ENCODE measurements at regions not wholly inside any gene's neighbourhood (a gene's known extent, or its start where the extent isn't known, plus 50 kb on each side); places are given as distances from the start of the nearest gene placed in this dataset.
"Not testable (repeated sequence)": the region's sequence is repeated elsewhere in the genome, so short reads cannot be mapped to it uniquely, and the experiment has no call there.

DNA sequence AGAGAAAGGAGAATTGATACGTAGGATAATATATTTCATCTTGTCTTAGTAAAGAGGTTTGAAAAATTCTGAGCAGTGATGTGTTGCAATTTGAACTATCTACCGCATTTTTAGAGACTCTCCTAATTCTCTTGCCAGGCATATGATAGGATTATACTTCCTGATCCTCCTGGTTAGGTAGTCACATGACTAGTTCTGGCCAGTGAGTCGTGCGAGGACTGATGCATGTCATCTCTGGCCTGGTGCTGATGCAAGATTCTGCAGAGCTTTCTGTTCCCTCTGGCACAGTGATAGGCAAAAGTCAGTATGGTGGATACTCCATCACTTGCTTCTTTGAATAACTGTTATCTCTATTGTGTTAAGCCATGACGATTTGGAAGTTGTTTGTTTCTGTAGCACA is 277.6 kb upstream of the NAALADL2 start:
- TF ChIP-seq, protein P1, sequence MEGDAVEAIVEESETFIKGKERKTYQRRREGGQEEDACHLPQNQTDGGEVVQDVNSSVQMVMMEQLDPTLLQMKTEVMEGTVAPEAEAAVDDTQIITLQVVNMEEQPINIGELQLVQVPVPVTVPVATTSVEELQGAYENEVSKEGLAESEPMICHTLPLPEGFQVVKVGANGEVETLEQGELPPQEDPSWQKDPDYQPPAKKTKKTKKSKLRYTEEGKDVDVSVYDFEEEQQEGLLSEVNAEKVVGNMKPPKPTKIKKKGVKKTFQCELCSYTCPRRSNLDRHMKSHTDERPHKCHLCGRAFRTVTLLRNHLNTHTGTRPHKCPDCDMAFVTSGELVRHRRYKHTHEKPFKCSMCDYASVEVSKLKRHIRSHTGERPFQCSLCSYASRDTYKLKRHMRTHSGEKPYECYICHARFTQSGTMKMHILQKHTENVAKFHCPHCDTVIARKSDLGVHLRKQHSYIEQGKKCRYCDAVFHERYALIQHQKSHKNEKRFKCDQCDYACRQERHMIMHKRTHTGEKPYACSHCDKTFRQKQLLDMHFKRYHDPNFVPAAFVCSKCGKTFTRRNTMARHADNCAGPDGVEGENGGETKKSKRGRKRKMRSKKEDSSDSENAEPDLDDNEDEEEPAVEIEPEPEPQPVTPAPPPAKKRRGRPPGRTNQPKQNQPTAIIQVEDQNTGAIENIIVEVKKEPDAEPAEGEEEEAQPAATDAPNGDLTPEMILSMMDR (IDR thresholded peaks at IDR 0.05), result no peak
- H3K36me3 Mint-ChIP-seq (ENCODE audit: low read depth), result no peaks in the 10 kb centered on the region; the same call in 1 of the 2 replicates
- H3K27ac Mint-ChIP-seq, result no peak overlapping the region
- H3K9me3 Mint-ChIP-seq, result no peaks in the 10 kb centered on the region
- H3K27me3 Mint-ChIP-seq (ENCODE audit: insufficient read depth), result no peaks in the 10 kb centered on the region
- H3K4me3 Mint-ChIP-seq, result no peak overlapping the region
- no peak for DNase-seq
- H3K4me1 Mint-ChIP-seq (ENCODE audit: low read depth), result no peaks in the 10 kb centered on the region

DNA sequence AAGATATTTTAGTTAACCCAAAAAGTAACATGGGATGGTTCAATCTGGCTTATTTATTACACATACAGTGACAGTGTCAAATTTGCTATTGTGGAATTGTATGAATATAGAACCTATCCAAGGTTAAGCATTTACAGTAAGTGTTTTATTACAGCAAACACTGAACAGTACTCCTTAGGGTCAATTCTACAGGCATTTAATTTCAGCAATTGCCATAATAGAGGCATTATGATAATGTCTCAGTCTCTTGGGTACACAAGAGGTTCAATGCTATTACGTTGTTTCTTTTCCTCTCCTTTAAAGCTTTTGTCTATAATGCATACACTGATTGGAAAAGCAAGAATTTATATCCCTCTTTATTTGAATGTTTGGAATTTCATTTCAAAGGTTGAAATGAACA is 275.7 kb upstream of the NAALADL2 start:
- TF ChIP-seq, protein P1 (IDR thresholded peaks at IDR 0.05), result no peak
- no peak for DNase-seq
- no peak overlapping the region for H3K4me3 Mint-ChIP-seq
- H3K27me3 Mint-ChIP-seq (ENCODE audit: insufficient read depth), result peaks cover 4% of the 10 kb centered on the region
- no peak overlapping the region for H3K27ac Mint-ChIP-seq
- peaks cover 14% of the 10 kb centered on the region for H3K36me3 Mint-ChIP-seq (ENCODE audit: low read depth)
- peaks cover 11% of the 10 kb centered on the region; the same call in 1 of the 2 replicates for H3K9me3 Mint-ChIP-seq
- H3K4me1 Mint-ChIP-seq (ENCODE audit: low read depth), result no peaks in the 10 kb centered on the region

DNA sequence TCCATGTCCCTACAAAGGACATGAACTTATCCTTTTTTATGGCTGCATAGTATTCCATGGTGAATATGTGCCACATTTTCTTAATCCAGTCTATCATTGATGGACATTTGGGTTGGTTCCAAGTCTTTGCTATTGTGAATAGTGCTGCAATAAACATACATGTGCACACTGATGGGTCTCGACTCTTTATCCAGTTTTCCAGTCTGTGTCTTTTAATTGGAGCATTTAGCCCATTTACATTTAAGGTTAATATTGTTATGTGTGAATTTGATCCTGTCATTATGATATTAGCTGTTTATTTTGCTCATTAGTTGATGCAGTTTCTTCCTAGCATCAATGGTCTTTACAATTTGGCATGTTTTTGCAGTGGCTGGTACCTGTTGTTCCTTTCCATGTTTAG is 272.0 kb upstream of the NAALADL2 start:
- H3K9me3 Mint-ChIP-seq, result peaks cover 15% of the 10 kb centered on the region; the same call in 1 of the 2 replicates
- peaks cover 18% of the 10 kb centered on the region for H3K36me3 Mint-ChIP-seq (ENCODE audit: low read depth)
- not testable (repeated sequence) for H3K27me3 Mint-ChIP-seq (ENCODE audit: insufficient read depth)

DNA sequence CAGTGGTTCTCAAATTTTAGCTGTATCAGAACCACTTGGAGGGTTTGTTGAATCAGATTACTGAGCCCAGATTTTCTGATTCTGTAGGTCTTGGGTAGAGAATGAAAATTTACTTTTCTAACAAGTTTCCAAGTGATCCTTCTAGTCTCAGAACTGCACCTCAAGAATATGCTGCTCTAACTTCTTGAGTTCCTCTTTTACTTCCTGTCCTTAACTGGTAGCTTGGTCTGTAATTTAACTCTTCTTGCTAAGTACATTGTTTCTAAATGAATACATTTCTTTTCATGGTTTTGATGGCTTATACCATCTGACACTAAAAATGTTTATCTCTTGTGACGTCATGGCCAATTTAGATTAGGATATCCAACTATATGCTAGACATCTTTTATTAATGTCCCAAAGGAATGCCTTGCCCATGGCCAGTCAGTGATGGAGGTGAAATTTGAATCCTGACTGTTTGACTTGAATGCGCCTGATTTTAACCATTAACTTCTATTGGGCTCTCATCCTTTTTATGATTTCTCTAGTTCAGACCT is 262.6 kb upstream of the NAALADL2 start:
- no peak for DNase-seq
- TF ChIP-seq, protein P1 (IDR thresholded peaks at IDR 0.05), result no peak
- H3K27ac Mint-ChIP-seq, result no peak overlapping the region
- no peaks in the 10 kb centered on the region for H3K4me1 Mint-ChIP-seq (ENCODE audit: low read depth)
- no peaks in the 10 kb centered on the region for H3K27me3 Mint-ChIP-seq (ENCODE audit: insufficient read depth)
- no peaks in the 10 kb centered on the region for H3K9me3 Mint-ChIP-seq
- no peak overlapping the region for H3K4me3 Mint-ChIP-seq
- no peaks in the 10 kb centered on the region for H3K36me3 Mint-ChIP-seq (ENCODE audit: low read depth)

More for the DNA sequence above, 272.0 kb upstream of the NAALADL2 start:
- H3K4me3 Mint-ChIP-seq; DNase-seq; H3K27ac Mint-ChIP-seq; H3K4me1 Mint-ChIP-seq (ENCODE audit: low read depth): not testable (repeated sequence)

DNA sequence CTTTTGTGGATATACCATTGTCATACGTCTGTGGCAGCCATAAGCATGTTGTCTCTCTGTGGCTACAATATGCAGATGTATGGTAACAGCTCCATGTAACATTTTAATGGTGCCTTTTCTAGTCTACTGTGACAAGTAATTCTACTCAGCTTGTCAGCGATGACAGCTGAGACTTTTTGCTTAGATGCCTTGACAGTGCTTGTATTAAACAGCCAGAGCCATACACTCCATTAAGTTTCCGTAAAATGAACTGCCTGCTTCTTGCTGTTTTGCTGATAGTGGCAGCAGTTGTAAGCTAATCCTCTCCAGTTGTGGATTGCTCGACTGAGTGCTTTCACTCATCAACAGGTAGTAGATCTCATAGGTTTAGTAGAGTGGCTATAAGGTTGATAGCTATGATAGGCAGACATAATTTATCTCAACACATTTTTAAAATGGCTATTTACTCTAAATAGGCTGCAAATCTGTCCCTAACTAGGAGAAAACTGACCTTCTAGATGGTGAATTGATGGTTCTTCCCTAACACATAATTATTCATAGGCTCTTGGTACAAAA is 260.2 kb upstream of the NAALADL2 start:
- H3K4me1 Mint-ChIP-seq (ENCODE audit: low read depth), result no peaks in the 10 kb centered on the region
- DNase-seq, result no peak

DNA sequence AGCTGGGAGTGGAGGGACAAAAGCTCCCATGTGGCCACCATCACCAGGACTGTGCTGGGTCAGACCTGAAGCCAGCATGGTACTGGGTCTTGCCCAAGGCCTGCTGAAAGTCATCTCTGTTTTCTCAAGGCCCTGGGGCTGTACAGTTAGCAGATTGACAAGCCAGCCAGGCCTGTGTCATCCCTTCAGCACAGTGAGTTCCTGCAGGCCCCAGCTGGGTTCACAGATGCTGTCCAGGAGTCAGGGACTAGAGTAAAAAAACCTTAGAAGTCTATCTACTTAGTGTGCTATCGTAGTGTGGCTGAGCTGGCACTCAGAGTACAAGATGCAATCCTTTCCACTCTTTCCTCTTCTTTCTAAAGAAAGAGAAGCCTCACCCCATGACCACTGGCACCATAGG is 246.0 kb upstream of the NAALADL2 start:
- no peaks in the 10 kb centered on the region for H3K9me3 Mint-ChIP-seq
- TF ChIP-seq, protein P1 (IDR thresholded peaks at IDR 0.05), result no peak
- no peaks in the 10 kb centered on the region; the same call in 1 of the 2 replicates for H3K27me3 Mint-ChIP-seq (ENCODE audit: insufficient read depth)
- H3K36me3 Mint-ChIP-seq (ENCODE audit: low read depth), result peaks cover 7% of the 10 kb centered on the region; the same call in 1 of the 2 replicates
- no peak overlapping the region for H3K27ac Mint-ChIP-seq
- H3K4me1 Mint-ChIP-seq (ENCODE audit: low read depth), result 0 out of 2 replicates have a peak, but pooled peaks cover 6% of the 10 kb centered on the region
- DNase-seq, result no peak
- no peak overlapping the region for H3K4me3 Mint-ChIP-seq

More for the DNA sequence above, 260.2 kb upstream of the NAALADL2 start:
- peaks cover 7% of the 10 kb centered on the region; the same call in 1 of the 2 replicates for H3K36me3 Mint-ChIP-seq (ENCODE audit: low read depth)
- TF ChIP-seq, protein P1 (IDR thresholded peaks at IDR 0.05), result no peak
- H3K27me3 Mint-ChIP-seq (ENCODE audit: insufficient read depth), result no peaks in the 10 kb centered on the region
- H3K27ac Mint-ChIP-seq, result no peak overlapping the region
- H3K9me3 Mint-ChIP-seq, result no peaks in the 10 kb centered on the region
- H3K4me3 Mint-ChIP-seq, result no peak overlapping the region
